H9 (cell line): ENCODE measurements at regions not wholly inside any gene's neighbourhood (a gene's known extent, or its start where the extent isn't known, plus 50 kb on each side); places are given as distances from the start of the nearest gene placed in this dataset.

Experiments
- DNase-seq: peaks from one replicate; pipeline ENCODE4 v3.0.0-alpha.2; 2017
- H2AFZ ChIP-seq: one replicate; pipeline ENCODE4 v1.6.1; 2013; ENCODE audit warnings: mild to moderate bottlenecking, low read length, control low read depth, moderate library complexity
- H2AK5ac ChIP-seq: 2 replicates; pipeline ENCODE4 v1.6.1; 2013; ENCODE audit warnings: low read length, control low read depth, mixed read lengths; ENCODE audit not compliant: insufficient read length
- H2BK120ac ChIP-seq: one replicate; pipeline ENCODE4 v1.6.1; 2013; ENCODE audit warnings: low read depth, mild to moderate bottlenecking, low read length, control low read depth, inconsistent platforms; ENCODE audit not compliant: poor library complexity, severe bottlenecking
- H2BK12ac ChIP-seq: 2 replicates; pipeline ENCODE4 v1.6.1; 2013; ENCODE audit warnings: low read length, control low read depth, mixed read lengths, low read depth; ENCODE audit not compliant: insufficient read length
- H2BK15ac ChIP-seq: 2 replicates; pipeline ENCODE4 v1.6.1; 2013; ENCODE audit warnings: low read depth, low read length, control low read depth
- H2BK20ac ChIP-seq: one replicate; pipeline ENCODE4 v1.6.1; 2013; ENCODE audit warnings: low read depth, mild to moderate bottlenecking, low read length, control low read depth, inconsistent platforms; ENCODE audit not compliant: poor library complexity, severe bottlenecking
- H2BK5ac ChIP-seq: 2 replicates; pipeline ENCODE4 v1.6.1; 2013; ENCODE audit warnings: low read length, control low read depth, mixed read lengths; ENCODE audit not compliant: insufficient read length
- H3K14ac ChIP-seq: 2 replicates; pipeline ENCODE4 v1.6.1; 2013; ENCODE audit warnings: low read length, control low read depth; ENCODE audit not compliant: insufficient read depth
- H3K18ac ChIP-seq: 2 replicates; pipeline ENCODE4 v1.6.1; 2013; ENCODE audit warnings: low read depth, mild to moderate bottlenecking, mixed read lengths, low read length, control low read depth; ENCODE audit not compliant: insufficient read length
- H3K23ac ChIP-seq: 2 replicates; pipeline ENCODE4 v1.6.1; 2013; ENCODE audit warnings: low read length, control low read depth, mixed read lengths, low read depth; ENCODE audit not compliant: insufficient read length
- H3K23me2 ChIP-seq: 2 replicates; pipeline ENCODE4 v1.6.1; 2013; ENCODE audit warnings: low read depth, mild to moderate bottlenecking, mixed read lengths, low read length, control low read depth; ENCODE audit not compliant: insufficient read length, poor library complexity, severe bottlenecking
- H3K27ac ChIP-seq: 2 replicates; pipeline ENCODE4 v1.5.1; 2013; ENCODE audit warnings: low read length, control low read depth, mixed read lengths, low read depth; ENCODE audit not compliant: insufficient read length
- H3K27me3 ChIP-seq: 2 replicates; pipeline ENCODE4 v1.6.1; 2013; ENCODE audit warnings: low read length, control low read depth, inconsistent platforms; ENCODE audit not compliant: insufficient read depth
- H3K4ac ChIP-seq: 2 replicates; pipeline ENCODE4 v1.6.1; 2013; ENCODE audit warnings: low read depth, mild to moderate bottlenecking, control low read depth, inconsistent platforms, low read length, moderate library complexity
- H3K4me1 ChIP-seq: 2 replicates; pipeline ENCODE4 v1.6.1; 2013; ENCODE audit warnings: low read length, control low read depth, inconsistent platforms; ENCODE audit not compliant: insufficient read depth
- H3K4me2 ChIP-seq: 2 replicates; pipeline ENCODE4 v1.6.1; 2013; ENCODE audit warnings: low read length, control low read depth, mixed read lengths; ENCODE audit not compliant: insufficient read length, insufficient read depth
- H3K56ac ChIP-seq: 2 replicates; pipeline ENCODE4 v1.6.1; 2013; ENCODE audit warnings: low read depth, mild to moderate bottlenecking, mixed read lengths, low read length, control low read depth; ENCODE audit not compliant: insufficient read length
- H3K79me1 ChIP-seq: 2 replicates; pipeline ENCODE4 v1.6.1; 2013; ENCODE audit warnings: low read depth, mild to moderate bottlenecking, moderate library complexity, low read length, control low read depth, inconsistent platforms; ENCODE audit not compliant: insufficient read depth, poor library complexity, severe bottlenecking
- H3K79me2 ChIP-seq: 2 replicates; pipeline ENCODE4 v1.6.1; 2013; ENCODE audit warnings: low read length, control low read depth, inconsistent platforms; ENCODE audit not compliant: insufficient read depth
- H3K9ac ChIP-seq: 2 replicates; pipeline ENCODE4 v1.6.1; 2013; ENCODE audit warnings: low read length, control low read depth, mixed read lengths; ENCODE audit not compliant: insufficient read length; ENCODE audit errors: extremely low read depth
- H3K9me3 ChIP-seq: one replicate; pipeline ENCODE4 v1.6.1; 2013; ENCODE audit warnings: low read depth, low read length, inconsistent platforms; ENCODE audit not compliant: control insufficient read depth
- H3T11ph ChIP-seq: one replicate; pipeline ENCODE4 v1.6.1; 2013; ENCODE audit warnings: mild to moderate bottlenecking, low read length, control low read depth, inconsistent platforms
- H4K20me1 ChIP-seq: one replicate; pipeline ENCODE4 v1.6.1; 2013; ENCODE audit not compliant: control insufficient read depth, insufficient read length, insufficient read depth
- H4K5ac ChIP-seq: 2 replicates; pipeline ENCODE4 v1.6.1; 2013; ENCODE audit warnings: low read depth, mild to moderate bottlenecking, mixed read lengths, low read length, control low read depth; ENCODE audit not compliant: insufficient read length
- H4K8ac ChIP-seq: replicated peaks from 2 replicates; pipeline ENCODE4 v1.6.1; 2013; ENCODE audit warnings: low read length, control low read depth, mixed read lengths, low read depth; ENCODE audit not compliant: insufficient read length
- H4K91ac ChIP-seq: 2 replicates; pipeline ENCODE4 v1.6.1; 2013; ENCODE audit warnings: low read depth, mild to moderate bottlenecking, moderate library complexity, mixed read lengths, low read length, control low read depth; ENCODE audit not compliant: insufficient read length
- H3K27ac Mint-ChIP-seq, 3 experiments: 2 replicates in 2 of 3; 3 replicates in 1 of 3; pipeline ENCODE4 v1.8.0; 2020 to 2021; ENCODE audit warnings: mixed read lengths in 3 of 3, mild to moderate bottlenecking in 1 of 3, moderate library complexity in 1 of 3
- H3K27me3 Mint-ChIP-seq: 2 replicates; pipeline ENCODE4 v1.8.0; 2021; ENCODE audit warnings: low read depth, mild to moderate bottlenecking, moderate library complexity, mixed read lengths
- H3K36me3 Mint-ChIP-seq, 3 experiments: 2 replicates in 2 of 3; 3 replicates in 1 of 3; pipeline ENCODE4 v1.8.0; 2020 to 2021; ENCODE audit warnings: low read depth in 3 of 3, mixed read lengths in 3 of 3; ENCODE audit not compliant: insufficient read depth in 1 of 3
- H3K4me1 Mint-ChIP-seq, 2 experiments: 2 replicates each; pipeline ENCODE4 v1.8.0; 2020; ENCODE audit warnings: mixed read lengths in 2 of 2
- H3K4me3 Mint-ChIP-seq, 2 experiments: 2 replicates in 1 of 2; 3 replicates in 1 of 2; pipeline ENCODE4 v1.8.0; 2020 to 2021; ENCODE audit warnings: mild to moderate bottlenecking in 2 of 2, mixed read lengths in 2 of 2, moderate library complexity in 1 of 2
- H3K9me3 Mint-ChIP-seq, 2 experiments: 2 replicates in 1 of 2; 3 replicates in 1 of 2; pipeline ENCODE4 v1.8.0; 2020; ENCODE audit warnings: mild to moderate bottlenecking in 2 of 2, mixed read lengths in 2 of 2, moderate library complexity in 1 of 2
- WGBS: extraction: QIAGEN DNeasy Blood & Tissue Kit; methylation state at CpG from one replicate; pipeline ENCODE4 v1.1.7; 2013; ENCODE audit warnings: missing lambda C conversion rate, low lambda C conversion rate, mixed read lengths; ENCODE audit not compliant: insufficient read length; ENCODE audit errors: extremely low coverage; 5-methylcytosine and 5-hydroxymethylcytosine counted together
- TF ChIP-seq, protein P1 (sequence below): fragments of 200-600 bp; sonication (generic); conservative IDR thresholded peaks from 3 replicates; pipeline ENCODE4 v1.8.0; 2021; ENCODE audit warnings: antibody characterized with exemption, mild to moderate bottlenecking

DNA sequence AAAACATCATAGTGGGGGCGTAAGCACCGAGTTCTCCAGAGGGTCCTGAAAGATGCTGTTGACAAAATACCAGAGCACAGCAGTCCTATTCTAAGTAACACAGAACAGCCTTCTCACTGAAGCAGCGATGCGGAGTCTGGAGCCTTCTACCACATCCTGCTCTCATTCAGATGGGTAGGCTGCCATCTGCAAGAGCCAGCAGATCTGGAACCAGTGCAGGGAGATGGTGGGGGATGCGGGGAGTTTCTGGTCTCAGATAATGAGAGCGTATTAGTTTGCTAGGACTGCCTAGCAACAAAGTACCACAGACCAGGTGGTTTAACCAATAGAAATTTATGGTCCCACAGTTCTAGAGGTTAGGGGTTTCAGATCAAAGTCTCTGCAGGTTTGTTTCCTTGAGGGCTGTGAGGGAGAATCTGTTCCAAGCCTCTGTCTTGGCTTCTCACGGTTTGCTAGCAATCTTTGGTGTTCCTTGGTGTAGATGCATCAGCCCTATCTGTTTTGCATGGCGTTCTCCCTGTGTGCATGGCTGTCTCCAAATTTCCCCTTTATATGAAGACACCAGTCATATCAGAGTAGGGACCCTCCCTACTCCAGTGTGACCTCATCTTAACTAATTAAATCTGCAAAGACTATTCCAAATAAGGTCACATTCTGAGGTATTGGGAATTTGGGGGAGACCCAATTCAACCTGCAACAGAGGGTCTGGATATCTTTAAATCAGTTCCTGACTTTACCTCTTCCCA lies 52.0 kb upstream of the STEAP1B start:
- Histone ChIP-seq H3K9ac (no peak overlapping the region), H2BK12ac (no peak overlapping the region), H2BK5ac (no peak overlapping the region), H3K4me2 (no peak overlapping the region), H3K79me1 (no peaks in the 10 kb centered on the region), H3K4me1 (peaks cover 3% of the 10 kb centered on the region; the same call in 1 of the 2 replicates), H3K27me3 (no peaks in the 10 kb centered on the region), H2BK20ac (no peak overlapping the region), H3K23ac (no peak overlapping the region), H4K20me1 (no peaks in the 10 kb centered on the region), H3T11ph (no peak overlapping the region), H3K4ac (no peak overlapping the region), H2BK120ac (no peak overlapping the region), H3K18ac (no peak overlapping the region), H4K91ac (no peak overlapping the region), H3K14ac (no peak overlapping the region), H3K9me3 (no peaks in the 10 kb centered on the region), H3K79me2 (no peaks in the 10 kb centered on the region), H4K8ac (no peak overlapping the region), H4K5ac (no peak overlapping the region), H3K23me2 (no peaks in the 10 kb centered on the region), H2BK15ac (no peak overlapping the region), H3K56ac (no peak overlapping the region), H2AK5ac (no peak overlapping the region), H2AFZ (no peak overlapping the region), H3K27ac (no peak overlapping the region)
- H3K4me1 Mint-ChIP-seq, result peaks cover 19 to 23% of the 10 kb centered on the region in 2 experiments
- TF ChIP-seq, protein P1, sequence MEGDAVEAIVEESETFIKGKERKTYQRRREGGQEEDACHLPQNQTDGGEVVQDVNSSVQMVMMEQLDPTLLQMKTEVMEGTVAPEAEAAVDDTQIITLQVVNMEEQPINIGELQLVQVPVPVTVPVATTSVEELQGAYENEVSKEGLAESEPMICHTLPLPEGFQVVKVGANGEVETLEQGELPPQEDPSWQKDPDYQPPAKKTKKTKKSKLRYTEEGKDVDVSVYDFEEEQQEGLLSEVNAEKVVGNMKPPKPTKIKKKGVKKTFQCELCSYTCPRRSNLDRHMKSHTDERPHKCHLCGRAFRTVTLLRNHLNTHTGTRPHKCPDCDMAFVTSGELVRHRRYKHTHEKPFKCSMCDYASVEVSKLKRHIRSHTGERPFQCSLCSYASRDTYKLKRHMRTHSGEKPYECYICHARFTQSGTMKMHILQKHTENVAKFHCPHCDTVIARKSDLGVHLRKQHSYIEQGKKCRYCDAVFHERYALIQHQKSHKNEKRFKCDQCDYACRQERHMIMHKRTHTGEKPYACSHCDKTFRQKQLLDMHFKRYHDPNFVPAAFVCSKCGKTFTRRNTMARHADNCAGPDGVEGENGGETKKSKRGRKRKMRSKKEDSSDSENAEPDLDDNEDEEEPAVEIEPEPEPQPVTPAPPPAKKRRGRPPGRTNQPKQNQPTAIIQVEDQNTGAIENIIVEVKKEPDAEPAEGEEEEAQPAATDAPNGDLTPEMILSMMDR, result no peak
- peaks cover 1% of the 10 kb centered on the region; the same call in 1 of the 2 replicates for H3K27me3 Mint-ChIP-seq
- no CpG with 5 or more reads among the region's 8 CpGs for WGBS
- no peak for DNase-seq
- no peak overlapping the region for H3K4me3 Mint-ChIP-seq
- H3K27ac Mint-ChIP-seq, result no peak overlapping the region
- H3K36me3 Mint-ChIP-seq, result no peaks in the 10 kb centered on the region; a peak in 1 of 7 replicates
- no peaks in the 10 kb centered on the region for H3K9me3 Mint-ChIP-seq
